Upper lobe of left lung (tissue), 6 donors: ENCODE measurements at regions not wholly inside any gene's neighbourhood (a gene's known extent, or its start where the extent isn't known, plus 50 kb on each side); places are given as distances from the start of the nearest gene placed in this dataset.
A peak's percentile ranks its signal among the peaks of the same experiment; 100 is the strongest.

ENCODE experiments used
- ATAC-seq, 2 donors: fragments of 200-7000 bp; cut with Tn5 transposase; one replicate each; pipeline ENCODE4 v1.9.1; 2022; ENCODE audit warnings: mild to moderate bottlenecking in 2 of 2, moderate library complexity in 2 of 2; ENCODE audit not compliant: low FRiP score in 2 of 2
- DNase-seq, 2 donors: peaks; one replicate each; pipeline ENCODE4 v3.0.0-alpha.2; 2019 to 2020
- H3K27ac ChIP-seq, 4 donors: fragments of 200-600 bp; sonication (generic); one replicate each; pipeline ENCODE4 v1.5.1; 2016 to 2019
- H3K27me3 ChIP-seq, 4 donors: fragments of 200-600 bp; sonication (generic); one replicate each; pipeline ENCODE4 v1.5.1; 2017 to 2019
- H3K36me3 ChIP-seq, 4 donors: fragments of 200-600 bp; sonication (generic); one replicate each; pipeline ENCODE4 v1.5.1; 2016 to 2019
- H3K4me1 ChIP-seq, 4 donors: fragments of 200-600 bp; sonication (generic); one replicate each; pipeline ENCODE4 v1.5.1; 2018 to 2019
- H3K4me3 ChIP-seq, 4 donors: fragments of 200-600 bp; sonication (generic); one replicate each; pipeline ENCODE4 v1.5.1; 2017 to 2019; ENCODE audit warnings: mild to moderate bottlenecking in 2 of 4, moderate library complexity in 1 of 4
- H3K9me3 ChIP-seq, 4 donors: fragments of 200-600 bp; sonication (generic); one replicate each; pipeline ENCODE4 v1.5.1; 2018 to 2019
- CTCF ChIP-seq, 6 experiments: fragments of 450-650 bp in 4 of 6; fragments of 200-600 bp in 2 of 6; sonication (generic) in 2 of 6; IDR thresholded peaks; one replicate each; pipeline ENCODE4 v1.5.1; 2016 to 2019; ENCODE audit warnings: antibody characterized with exemption in 6 of 6
- EP300 ChIP-seq, 4 donors: sonication (generic); formaldehyde crosslinking; IDR thresholded peaks; one replicate each; pipeline ENCODE4 v1.5.1; 2017; ENCODE audit warnings: antibody characterized with exemption in 4 of 4, control low read depth in 2 of 4
- POLR2A ChIP-seq, 4 donors: fragments of 450-650 bp; IDR thresholded peaks; one replicate each; pipeline ENCODE4 v1.5.1; 2016 to 2017; ENCODE audit warnings: antibody characterized with exemption in 4 of 4, mild to moderate bottlenecking in 2 of 4
- POLR2AphosphoS5 ChIP-seq, 2 donors: sonication (generic); formaldehyde crosslinking; IDR thresholded peaks; one replicate each; pipeline ENCODE4 v1.5.1; 2017; ENCODE audit warnings: antibody characterized with exemption in 2 of 2
- WGBS, 2 donors: methylation state at CpG; one replicate each; pipeline ENCODE4 v1.1.5; 2017 to 2018; 5-methylcytosine and 5-hydroxymethylcytosine counted together
- donor health status: DM: no; HTN: no; CAD: no; lungs with moderate emphysema.
- donor health status: DM: no; HTN: yes; CAD: no; lungs with severe emphysema.

DNA sequence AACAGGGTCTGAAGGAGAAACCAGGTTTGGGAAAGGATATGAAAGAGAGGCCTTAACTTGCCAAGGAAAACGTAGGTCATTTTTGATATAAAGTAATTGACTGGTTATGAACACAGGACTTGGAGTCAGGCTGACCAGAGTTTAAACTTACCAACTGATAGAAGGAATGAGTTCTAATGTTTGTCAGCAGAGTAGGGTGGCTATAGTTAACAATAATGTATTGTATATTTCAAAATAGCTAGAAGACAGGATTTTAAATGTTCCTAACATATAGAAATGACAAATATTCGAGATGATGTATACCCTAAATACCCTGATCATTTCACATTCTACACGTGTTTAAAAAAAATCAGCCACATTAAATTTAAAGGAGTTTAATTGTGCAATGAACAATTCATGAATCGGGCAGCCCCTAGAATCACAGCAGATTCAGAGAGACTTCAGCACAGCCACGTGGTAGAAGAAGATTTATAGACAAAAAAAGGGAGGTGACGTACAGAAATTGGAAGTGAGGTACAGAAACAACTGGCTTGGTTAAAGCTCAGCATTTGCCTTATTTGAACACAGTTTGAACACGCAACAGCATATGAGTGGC, 52.5 kb upstream of the PLEKHG7 start:
- 72 to 74% methylated on average over 7 of the region's 7 CpGs for WGBS, 2 donors

GRCh38 chr12:92649511-92650227, 53.1 kb upstream of the PLEKHG7 start:
- DNase-seq (peak in 1 of 2 donors; percentile 73), ATAC-seq (peak; percentile 88 to 91)
- Histone ChIP-seq H3K4me3 (no peak overlapping the region), H3K27me3 (no peaks in the 10 kb centered on the region), H3K27ac (peak overlapping the region in 1 of 4 donors; percentile 38), H3K36me3 (no peaks in the 10 kb centered on the region), H3K4me1 (peaks cover 0 to 10% (median 7%) of the 10 kb centered on the region in 4 donors), H3K9me3 (no peaks in the 10 kb centered on the region)
- 26 to 34% methylated on average over 11 of the region's 11 CpGs for WGBS, 2 donors
- TF ChIP-seq EP300 (IDR thresholded peaks at IDR 0.05), result no peak
- no peak for TF ChIP-seq POLR2AphosphoS5 (IDR thresholded peaks at IDR 0.05)
- TF ChIP-seq CTCF (IDR thresholded peaks at IDR 0.05), result peak; percentile 53 to 81 (median 68)
- no peak for TF ChIP-seq POLR2A (IDR thresholded peaks at IDR 0.05)

More for the DNA sequence above, 52.5 kb upstream of the PLEKHG7 start:
- H3K27ac ChIP-seq, result no peak overlapping the region
- H3K4me3 ChIP-seq, result no peak overlapping the region
- peaks cover 0 to 10% (median 7%) of the 10 kb centered on the region in 4 donors for H3K4me1 ChIP-seq
- ATAC-seq (no peak), DNase-seq (no peak)
- no peak for TF ChIP-seq EP300 (IDR thresholded peaks at IDR 0.05)
- no peak for TF ChIP-seq POLR2A (IDR thresholded peaks at IDR 0.05)
- no peak for TF ChIP-seq POLR2AphosphoS5 (IDR thresholded peaks at IDR 0.05)
- TF ChIP-seq CTCF (IDR thresholded peaks at IDR 0.05), result no peak
- no peaks in the 10 kb centered on the region for H3K9me3 ChIP-seq
- H3K36me3 ChIP-seq, result no peaks in the 10 kb centered on the region
- no peaks in the 10 kb centered on the region for H3K27me3 ChIP-seq

DNA sequence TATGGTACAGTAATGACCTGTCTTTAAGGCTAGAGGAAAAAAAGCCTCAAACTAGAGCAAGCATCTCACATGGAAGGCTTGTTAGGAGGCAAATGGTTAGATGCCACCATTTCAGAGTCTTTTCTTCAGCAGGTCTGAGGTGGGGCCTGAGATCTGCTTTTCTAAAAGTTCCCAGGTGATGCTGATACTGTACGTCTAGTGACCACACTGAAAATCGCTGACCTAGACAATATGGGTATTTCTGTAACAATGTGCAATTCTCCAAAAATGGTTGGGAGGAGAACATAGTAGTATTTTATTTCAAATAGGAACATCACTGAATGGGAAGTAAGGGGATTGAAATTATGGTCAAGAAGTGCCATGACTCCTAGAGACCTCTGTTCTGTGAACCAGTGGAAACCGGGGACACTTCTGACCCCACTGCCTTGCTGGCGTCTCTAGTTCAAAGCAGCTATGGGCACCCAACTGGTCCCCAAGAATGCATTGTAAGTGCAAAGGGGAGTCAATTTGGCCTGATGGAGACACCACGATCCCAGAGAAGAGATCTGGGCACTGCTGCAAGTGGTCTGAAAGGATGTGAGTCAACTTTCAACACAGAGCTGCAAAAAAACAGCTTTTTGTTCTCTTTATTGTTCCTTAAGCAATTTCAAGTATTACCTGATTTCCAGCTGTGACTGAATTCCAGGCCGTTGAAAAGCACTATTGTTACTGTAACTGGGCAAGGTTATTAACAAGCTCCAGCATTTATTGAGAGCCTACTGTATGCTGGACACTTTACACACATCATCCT, 54.4 kb upstream of the PLEKHG7 start:
- no peak overlapping the region for H3K27ac ChIP-seq
- WGBS, 2 donors, result 82 to 88% methylated on average over 6 of the region's 6 CpGs

GRCh38 chr12:92641291-92641690, 61.5 kb upstream of the PLEKHG7 start:
- 0% methylated on average over 1 of the region's 1 CpG for WGBS, 2 donors

More for the DNA sequence above, 54.4 kb upstream of the PLEKHG7 start:
- Histone ChIP-seq H3K4me1 (peaks cover 0 to 10% (median 7%) of the 10 kb centered on the region in 4 donors), H3K4me3 (no peak overlapping the region), H3K36me3 (no peaks in the 10 kb centered on the region), H3K9me3 (no peaks in the 10 kb centered on the region), H3K27me3 (no peaks in the 10 kb centered on the region)
- TF ChIP-seq POLR2AphosphoS5 (IDR thresholded peaks at IDR 0.05) (no peak), CTCF (IDR thresholded peaks at IDR 0.05) (no peak), POLR2A (IDR thresholded peaks at IDR 0.05) (no peak), EP300 (IDR thresholded peaks at IDR 0.05) (no peak)
- no peak for ATAC-seq
- DNase-seq, result no peak

More at GRCh38 chr12:92641291-92641690, 61.5 kb upstream of the PLEKHG7 start:
- ATAC-seq (no peak), DNase-seq (no peak)
- no peak overlapping the region for H3K4me3 ChIP-seq
- no peak overlapping the region for H3K27ac ChIP-seq
- H3K36me3 ChIP-seq, result no peaks in the 10 kb centered on the region
- TF ChIP-seq POLR2A (IDR thresholded peaks at IDR 0.05) (no peak), CTCF (IDR thresholded peaks at IDR 0.05) (no peak), POLR2AphosphoS5 (IDR thresholded peaks at IDR 0.05) (no peak), EP300 (IDR thresholded peaks at IDR 0.05) (no peak)
- no peaks in the 10 kb centered on the region for H3K27me3 ChIP-seq
- no peaks in the 10 kb centered on the region for H3K4me1 ChIP-seq
- H3K9me3 ChIP-seq, result no peaks in the 10 kb centered on the region
